ENCODE measurements at regions not wholly inside any gene's neighbourhood (a gene's known extent, or its start where the extent isn't known, plus 50 kb on each side); places are given as distances from the start of the nearest gene placed in this dataset.

GRCh38 chr2:120828829-120829632 is 93.4 kb downstream of the GLI2 start:
- DNase-seq (ENCODE audit: low spot score) = no peak

GRCh38 chr2:120829633-120830025 is 94.0 kb downstream of the GLI2 start:
- DNase-seq (ENCODE audit: low spot score) = no peak

- no peak for DNase-seq (ENCODE audit: low spot score)
These were observed 94.6 kb downstream of the GLI2 start for GRCh38 chr2:120830096-120830830.

GRCh38 chr2:120831086-120831485 is 95.4 kb downstream of the GLI2 start:
- no peak for DNase-seq (ENCODE audit: low spot score)

- no peak for DNase-seq (ENCODE audit: low spot score)
These were observed 96.2 kb downstream of the GLI2 start for GRCh38 chr2:120831891-120832290.

GRCh38 chr2:120832296-120833070 is 96.8 kb downstream of the GLI2 start:
- no peak for DNase-seq (ENCODE audit: low spot score)

- DNase-seq (ENCODE audit: low spot score) = no peak
These were observed 97.5 kb downstream of the GLI2 start for GRCh38 chr2:120833127-120833675.

GRCh38 chr2:120834206-120834605 is 98.5 kb downstream of the GLI2 start:
- no peak for DNase-seq (ENCODE audit: low spot score)

- no peak for DNase-seq (ENCODE audit: low spot score)
These were observed 100.6 kb downstream of the GLI2 start for GRCh38 chr2:120836281-120836680.

GRCh38 chr2:120840795-120841487 is 105.3 kb downstream of the GLI2 start:
- DNase-seq (ENCODE audit: low spot score) = no peak

- no peak for DNase-seq (ENCODE audit: low spot score)
These were observed 107.1 kb downstream of the GLI2 start for GRCh38 chr2:120842456-120843439.

GRCh38 chr2:120844070-120844738 is 108.5 kb downstream of the GLI2 start:
- DNase-seq (ENCODE audit: low spot score) = no peak

GRCh38 chr2:120845277-120845676 is 109.6 kb downstream of the GLI2 start:
- DNase-seq (ENCODE audit: low spot score) = no peak

GRCh38 chr2:120846406-120847095 is 110.9 kb downstream of the GLI2 start:
- no peak for DNase-seq (ENCODE audit: low spot score)

- DNase-seq (ENCODE audit: low spot score) = no peak
These were observed 112.1 kb downstream of the GLI2 start for GRCh38 chr2:120847700-120848321.

GRCh38 chr2:120849278-120849677 is 113.6 kb downstream of the GLI2 start:
- no peak for DNase-seq (ENCODE audit: low spot score)

- no peak for DNase-seq (ENCODE audit: low spot score)
These were observed 114.9 kb downstream of the GLI2 start for GRCh38 chr2:120850551-120850950.

- DNase-seq (ENCODE audit: low spot score) = no peak
These were observed 115.6 kb downstream of the GLI2 start for GRCh38 chr2:120851116-120851773.
